ENCODE measurements at regions not wholly inside any gene's neighbourhood (a gene's known extent, or its start where the extent isn't known, plus 50 kb on each side); places are given as distances from the start of the nearest gene placed in this dataset.
"Not testable (repeated sequence)": the region's sequence is repeated elsewhere in the genome, so short reads cannot be mapped to it uniquely, and the experiment has no call there.

DNA sequence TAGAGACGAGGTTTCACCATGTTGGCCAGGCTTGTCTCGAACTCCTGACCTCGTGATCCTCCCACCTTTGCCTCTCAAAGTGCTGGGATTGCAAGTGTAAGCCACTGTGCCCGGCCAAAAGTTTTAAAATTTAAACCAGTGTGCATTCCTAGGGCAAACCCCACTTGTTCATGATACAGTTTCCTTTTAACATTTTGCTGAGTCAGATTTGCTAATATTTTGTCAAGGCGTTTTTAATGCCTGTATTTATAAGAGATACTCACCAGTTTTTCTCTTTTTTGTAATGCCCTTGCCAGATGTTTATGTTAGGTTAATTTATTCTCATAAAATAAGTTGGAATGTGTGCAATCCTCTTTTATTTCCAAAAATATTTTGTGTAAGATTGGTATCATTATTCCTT, 927.4 kb downstream of the DNAJB9 start:
- DNase-seq = no peak

DNA sequence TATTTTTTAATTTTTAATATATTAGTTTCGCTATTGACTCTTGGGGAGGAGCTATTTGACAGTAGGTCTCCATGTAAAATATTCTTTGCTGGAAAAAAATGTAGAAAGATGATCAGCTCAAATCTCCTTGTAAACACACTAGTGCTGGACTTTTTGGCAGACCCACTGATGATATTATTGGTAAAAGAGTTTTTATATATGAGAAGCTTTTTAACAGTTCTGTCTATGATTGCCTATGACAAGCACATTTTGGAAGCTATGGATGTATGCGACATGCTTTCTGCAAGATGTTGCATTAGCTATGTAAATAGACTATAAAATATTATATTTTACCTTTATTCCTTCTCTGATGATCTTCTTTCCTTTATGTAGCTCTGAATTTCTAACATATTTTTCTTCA, 928.5 kb downstream of the DNAJB9 start:
- no peak for DNase-seq

DNA sequence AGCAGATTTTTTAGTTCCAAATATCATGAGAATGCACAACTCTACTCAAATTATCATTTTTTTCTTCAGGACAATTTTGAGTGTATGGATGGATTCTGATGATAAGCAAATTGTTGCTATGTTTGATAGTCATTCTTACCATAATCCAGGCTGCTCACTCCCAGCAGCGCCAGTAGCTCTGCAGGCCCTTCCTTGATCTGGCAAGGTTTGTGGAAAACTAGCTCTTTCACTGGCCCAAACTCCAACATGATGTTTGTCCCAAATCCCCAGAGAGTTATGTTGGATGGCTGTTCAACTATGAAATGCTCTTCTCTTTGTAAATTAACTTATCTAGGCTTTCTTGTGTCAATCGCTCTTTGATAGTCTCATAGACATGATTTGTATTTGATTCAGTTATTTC, 933.7 kb downstream of the DNAJB9 start:
- no peak for DNase-seq

DNA sequence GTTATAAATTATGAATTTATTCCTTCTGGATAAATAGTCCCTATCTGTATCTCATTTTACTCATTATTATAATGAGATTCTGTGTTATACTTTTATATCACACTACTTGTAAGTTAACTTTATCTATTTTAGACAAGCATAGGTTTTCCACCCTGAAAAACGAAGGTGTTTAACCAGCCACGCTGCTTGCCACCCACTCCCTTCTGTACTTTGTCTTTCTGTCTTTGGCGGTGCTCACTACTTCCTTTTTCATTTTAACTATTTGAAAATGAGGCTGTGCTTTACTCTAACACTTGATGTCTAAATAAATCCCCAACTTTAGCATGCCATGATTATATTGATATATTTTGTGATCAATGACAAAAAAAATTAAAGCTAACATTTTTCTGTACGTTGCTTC, 952.9 kb downstream of the DNAJB9 start:
- DNase-seq = no peak

DNA sequence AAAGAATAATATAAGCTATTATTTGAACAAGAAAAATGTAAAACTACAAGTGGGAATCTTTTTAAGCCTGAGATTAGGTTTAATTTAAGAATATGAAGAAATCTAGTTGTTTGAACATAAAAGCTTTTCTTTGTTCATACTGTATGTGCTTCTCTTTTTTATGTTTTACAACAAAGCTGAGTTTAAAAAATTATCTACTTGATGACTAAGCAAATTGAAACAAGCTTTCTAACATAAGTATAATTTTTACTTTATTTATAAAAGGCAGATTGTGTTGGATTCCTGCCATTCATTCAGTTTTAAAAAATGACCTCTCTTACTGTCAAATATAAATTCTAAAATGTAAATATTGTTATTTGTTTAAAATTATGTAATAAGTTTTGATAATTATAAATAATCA, 958.2 kb downstream of the DNAJB9 start:
- no peak for DNase-seq

DNA sequence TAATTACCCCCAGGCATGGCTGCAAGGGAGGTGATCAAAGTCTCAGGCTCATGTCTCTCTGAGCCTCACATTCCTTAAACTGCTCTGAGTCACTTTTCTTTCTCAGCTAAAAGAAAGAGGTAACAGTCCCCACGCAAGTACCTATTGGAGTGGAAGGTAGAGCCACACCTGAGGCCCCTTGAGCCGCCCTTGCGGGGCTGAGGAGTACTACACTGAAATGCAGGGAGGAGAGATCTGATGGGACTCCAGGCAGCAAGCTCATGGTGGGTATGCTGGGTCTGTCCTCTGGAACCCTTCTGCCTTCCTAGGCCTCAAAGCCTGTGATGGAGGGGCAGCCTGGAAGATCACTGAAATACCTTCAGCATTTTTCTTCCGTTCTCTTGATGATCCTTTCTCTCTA, 960.0 kb downstream of the DNAJB9 start:
- no peak for DNase-seq

DNA sequence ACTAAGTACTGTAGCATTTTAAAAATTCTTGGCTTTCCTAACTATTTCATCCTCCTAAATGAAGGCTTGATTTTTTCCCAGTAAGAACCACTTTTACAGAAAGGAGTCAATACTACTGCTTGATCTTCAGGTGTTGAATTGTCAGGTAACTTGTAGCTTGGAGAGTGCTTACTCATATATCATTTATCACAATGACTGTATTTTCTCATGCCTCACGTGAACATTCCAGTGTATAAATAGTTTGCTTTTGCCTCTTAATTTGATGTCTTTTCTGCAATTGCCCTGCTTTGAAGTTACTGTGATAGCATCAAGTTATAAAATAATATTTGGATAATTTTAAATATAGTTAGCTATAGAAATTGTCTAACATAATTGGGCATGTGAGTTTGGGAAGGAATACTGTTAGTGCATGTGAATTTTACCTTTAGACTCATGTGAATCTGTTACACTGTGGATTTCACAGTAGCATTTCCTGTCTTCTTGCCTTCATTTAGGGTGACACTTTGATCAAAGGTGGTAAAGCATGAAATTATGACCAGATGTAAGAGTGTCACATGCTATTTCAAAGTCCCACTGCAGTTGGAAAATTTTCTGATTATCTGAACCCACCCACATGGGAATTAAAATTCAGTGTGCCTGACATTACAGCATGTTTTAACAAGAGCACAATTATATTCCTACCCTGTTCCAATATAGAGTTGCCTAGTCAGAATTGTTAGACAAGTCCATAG, 962.8 kb downstream of the DNAJB9 start:
- DNase-seq = no peak

DNA sequence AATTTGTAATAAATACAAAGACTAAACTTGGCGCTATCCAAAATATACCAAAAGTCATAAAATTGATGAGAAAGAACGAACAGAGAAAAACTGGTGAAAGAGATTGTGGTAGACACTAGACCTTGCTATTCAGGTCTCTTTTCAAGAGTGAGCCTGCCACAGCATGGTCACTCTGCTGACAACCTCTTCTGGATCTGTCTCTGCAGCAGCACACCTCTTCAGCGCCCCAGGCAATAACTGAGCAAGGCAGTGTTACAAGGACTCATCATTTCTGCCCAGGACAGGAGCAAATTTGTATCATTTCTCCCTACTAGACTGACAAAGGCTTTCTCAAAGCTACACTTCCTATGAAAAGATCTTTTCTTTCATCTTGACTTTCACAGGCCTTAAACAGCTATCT, 976.0 kb downstream of the DNAJB9 start:
- no peak for DNase-seq

DNA sequence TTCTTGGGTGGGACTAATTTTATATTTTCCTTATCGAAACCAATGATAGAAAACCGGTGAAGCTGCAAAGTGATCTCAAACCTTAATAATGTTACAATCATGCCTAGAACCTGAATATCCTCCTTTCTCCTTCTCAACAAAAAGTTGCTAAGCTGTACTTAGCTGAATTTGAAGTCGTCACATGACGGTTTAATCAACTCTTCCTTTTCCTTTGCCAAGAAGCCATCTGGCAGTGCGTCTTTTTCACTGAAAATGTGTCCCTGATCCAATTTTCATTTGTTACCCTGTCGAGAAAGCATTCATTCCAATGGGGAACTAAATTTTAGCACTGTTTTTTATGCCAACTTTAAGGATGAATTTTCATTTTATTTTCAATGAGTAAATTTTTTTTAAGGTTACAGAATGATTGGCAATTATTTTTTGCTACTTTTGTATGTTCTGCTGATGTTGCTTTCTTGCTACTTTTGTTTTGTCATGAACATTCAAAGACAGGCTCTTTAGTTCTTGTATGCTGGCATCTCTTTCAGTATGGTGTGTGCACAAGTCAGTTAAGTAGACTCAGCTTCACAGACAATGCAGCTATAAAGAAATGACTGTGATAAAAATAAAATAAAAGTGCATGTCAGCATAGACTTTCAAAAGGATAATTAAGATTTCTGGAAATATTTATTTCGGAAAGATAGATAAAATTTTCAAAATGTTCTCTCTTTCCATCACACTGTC, 980.0 kb downstream of the DNAJB9 start:
- DNase-seq = no peak

DNA sequence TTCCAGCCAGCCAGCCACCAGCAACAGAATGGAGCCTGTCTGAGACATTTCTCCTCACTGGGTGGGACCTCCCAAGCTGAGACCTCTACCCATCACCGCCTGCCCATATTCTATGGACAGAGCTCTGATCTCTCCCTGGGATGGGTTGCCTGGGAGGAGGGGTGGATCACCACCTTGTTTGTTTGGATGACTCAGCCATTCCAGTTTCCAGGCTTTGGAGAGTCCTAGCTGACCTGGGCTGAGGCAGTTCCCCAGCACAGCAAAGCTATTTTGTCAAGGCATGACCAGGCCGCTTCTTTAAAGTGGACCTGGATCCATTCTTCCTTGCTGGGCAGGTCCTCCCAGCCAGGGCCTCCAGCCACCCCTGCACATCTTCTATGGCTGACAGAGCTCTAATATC, 982.3 kb downstream of the DNAJB9 start:
- DNase-seq = no peak

DNA sequence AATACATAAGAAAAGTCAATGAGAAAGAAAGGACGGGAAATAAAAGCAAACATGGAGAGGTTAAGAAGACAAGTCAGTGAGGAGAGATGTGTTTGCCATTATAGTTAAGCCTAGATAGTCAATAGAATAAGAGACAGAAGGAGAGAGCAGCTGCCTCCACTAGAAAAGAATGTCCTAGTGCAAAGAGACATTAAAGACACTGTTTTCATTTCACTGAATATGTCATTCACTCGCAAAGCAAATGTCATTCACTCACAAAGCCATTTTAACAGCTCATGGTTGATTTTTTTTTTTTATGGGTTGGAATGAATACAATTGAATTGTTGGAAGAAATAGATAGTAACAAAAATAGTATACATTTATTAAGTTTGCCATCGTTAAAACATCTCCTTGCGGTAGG, 1007.6 kb downstream of the DNAJB9 start:
- DNase-seq = no peak

DNA sequence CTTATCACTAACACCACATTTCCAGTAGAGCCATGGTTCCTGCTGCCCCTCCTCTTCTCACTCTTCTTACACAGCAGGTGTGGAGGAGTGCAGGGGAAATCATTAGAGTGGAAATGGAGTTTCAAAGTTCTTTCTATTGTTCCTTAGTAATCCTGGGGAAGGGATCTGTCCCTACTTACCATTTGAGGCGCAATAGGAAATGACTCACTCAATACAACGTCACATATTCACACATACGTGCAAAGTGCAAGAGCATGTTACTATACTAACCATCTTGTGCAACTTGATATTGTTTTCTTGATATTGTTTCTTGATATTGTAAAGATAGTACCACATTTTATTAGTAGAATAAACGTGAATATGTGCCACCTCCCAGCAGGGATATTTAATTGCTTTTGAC, 1010.2 kb downstream of the DNAJB9 start:
- no peak for DNase-seq

DNA sequence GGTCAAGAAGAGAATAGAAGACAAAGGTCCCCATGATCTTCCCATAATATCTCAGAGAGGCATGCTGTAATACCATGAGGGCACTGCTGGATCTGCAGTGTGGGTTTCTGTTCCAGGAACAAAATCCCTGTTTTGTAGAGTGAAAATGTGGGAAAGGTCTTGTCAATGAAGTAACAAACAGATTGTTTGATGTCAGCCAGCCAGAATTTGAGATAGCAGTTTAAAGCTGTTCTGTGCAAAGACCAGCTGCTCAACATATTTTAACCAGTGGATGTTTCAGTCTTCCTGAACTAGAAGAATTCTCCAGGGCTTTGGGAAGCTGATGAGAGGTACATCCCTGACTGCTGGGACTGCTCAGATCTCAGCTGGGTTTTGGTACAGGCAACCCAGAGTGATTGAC, 1012.5 kb downstream of the DNAJB9 start:
- DNase-seq = no peak

DNA sequence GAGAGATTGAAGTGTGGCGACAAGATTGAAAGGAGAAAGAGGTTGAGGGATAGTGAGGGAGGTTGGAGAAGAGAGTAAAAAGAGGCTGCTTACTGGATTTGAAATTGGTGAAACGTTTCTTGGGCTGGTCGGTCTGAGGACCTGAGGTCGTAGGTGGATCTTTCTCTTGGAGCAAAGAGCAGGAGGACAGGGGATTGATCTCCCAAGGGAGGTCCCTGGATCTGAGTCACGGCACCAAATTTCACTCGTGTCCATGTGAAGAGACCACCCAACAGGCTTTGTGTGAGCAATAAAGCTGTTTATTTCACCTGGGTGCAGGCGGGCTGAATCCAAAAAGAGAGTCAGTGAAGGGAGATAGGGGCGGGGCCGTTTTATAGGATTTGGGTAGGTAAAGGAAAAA, 1027.3 kb downstream of the DNAJB9 start:
- not testable (repeated sequence) for DNase-seq

DNA sequence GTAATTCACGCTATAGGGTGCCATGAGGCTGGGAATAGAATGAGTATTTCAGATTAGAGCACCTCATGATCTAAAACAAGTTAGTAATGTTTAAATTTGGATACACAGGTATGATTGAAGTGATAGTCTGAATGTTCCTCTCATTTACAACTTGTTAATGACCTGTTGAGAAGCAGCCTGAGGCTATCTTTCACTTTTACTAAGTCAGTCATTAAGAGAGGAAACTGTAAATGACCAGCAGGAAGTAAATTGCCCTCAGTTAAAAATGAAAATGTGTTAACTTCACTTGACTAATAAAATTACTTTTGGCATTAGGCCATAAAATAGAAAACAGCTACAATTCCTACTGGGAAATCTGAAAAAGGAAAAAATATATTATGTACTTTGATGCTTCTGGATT, 1042.0 kb downstream of the DNAJB9 start:
- DNase-seq = no peak

DNA sequence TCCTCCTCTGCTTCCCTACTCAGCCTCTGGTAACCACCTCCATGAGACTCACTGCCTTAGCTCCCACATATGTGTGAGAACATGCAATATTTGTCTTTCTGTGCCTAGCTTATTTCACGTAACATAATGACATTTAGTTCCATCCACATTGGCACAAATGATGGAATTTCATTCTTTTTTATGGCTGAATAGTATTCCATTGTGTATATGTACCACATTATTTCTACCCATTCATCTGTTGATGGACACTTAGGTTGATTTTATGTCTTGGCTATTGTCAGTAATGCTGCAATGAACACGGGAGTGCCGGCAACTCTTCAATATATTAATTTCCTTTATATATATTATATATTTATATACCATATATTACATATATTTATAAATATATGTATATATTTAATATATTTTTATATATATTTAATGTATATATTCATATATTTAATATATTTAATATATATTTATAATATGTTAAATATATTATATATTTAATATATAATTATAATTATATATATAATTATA, 1046.9 kb downstream of the DNAJB9 start:
- no peak for DNase-seq

DNA sequence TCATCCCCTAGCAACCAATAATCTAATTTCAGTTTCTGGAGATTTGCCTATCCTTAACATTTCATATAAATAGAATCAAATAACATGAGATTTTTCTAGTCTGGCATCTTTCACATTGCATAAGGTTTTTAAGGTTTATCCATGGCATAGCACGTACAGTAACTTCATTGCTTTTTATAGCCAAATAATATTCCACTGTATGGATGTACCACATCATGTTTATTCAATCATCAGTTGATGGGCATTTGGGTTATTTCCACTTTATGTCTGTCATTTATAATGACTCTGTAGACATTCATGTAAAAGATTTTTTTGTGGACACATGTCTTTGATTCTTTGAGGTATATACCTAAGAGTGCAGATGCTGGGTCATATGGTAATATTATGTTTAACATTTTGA, 1052.6 kb downstream of the DNAJB9 start:
- no peak for DNase-seq

DNA sequence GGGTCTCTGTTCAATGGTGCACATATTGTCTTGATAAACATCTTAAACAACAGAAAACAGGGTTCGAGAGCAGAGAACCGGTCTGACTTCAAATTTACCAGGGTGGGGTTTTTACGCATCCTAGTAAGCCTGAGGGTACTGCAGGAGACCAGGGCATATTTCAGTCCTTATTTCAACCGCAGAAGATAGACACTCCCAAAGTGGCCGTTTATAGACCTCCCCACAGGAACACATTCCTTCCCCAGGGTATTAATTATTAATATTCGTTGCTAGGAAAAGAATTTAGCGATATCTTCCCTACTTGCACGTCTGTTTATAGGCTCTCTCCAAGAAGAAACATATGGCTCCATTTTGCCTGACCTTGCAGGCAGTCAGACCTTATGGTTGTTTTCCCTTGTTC, 1063.2 kb downstream of the DNAJB9 start:
- not testable (repeated sequence) for DNase-seq

DNA sequence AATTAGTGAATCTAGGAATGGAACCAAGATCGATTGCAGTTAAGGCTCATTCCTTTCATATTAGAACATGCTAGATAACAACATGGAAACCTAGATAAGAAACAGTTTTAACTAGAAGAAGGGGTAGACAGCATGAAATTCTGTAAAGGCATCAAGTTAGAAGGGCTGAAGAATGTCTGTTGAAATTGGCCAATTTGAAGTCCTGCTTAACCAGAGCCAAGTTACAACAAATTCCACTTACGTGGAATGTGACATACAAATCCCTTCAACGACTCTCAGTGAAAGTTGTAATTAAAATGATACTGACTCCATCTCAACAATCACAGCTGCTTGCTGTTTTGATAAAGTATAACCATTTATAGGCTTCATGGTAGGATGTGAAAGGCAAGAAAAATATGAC, 1065.7 kb downstream of the DNAJB9 start:
- no peak for DNase-seq

DNA sequence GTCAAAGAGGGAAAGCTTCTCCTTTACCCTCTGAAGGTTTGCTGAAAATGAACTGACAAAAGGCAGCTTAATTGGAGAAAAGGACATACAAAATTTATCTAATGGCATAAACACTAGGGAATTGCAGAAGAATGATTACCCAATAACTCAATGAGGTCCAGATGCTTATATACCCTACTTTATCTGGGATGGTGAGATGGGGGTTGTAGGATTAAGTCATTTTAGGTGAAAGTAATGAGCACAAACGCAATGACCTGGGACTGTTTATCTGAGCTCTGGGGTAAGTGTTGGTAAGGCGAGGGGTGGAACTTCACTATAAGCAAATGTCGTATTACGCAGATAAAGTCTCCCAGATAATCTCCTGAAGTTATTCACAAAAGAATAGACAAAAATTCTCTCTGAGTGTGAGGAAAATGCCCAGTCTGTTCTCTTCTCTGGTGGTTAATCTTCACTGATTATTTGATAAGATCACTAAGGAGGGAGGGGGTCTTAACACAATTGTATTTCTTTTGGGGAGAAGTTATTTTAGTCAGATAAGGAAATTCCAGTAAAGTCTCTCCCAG, 1067.8 kb downstream of the DNAJB9 start:
- no peak for DNase-seq

DNA sequence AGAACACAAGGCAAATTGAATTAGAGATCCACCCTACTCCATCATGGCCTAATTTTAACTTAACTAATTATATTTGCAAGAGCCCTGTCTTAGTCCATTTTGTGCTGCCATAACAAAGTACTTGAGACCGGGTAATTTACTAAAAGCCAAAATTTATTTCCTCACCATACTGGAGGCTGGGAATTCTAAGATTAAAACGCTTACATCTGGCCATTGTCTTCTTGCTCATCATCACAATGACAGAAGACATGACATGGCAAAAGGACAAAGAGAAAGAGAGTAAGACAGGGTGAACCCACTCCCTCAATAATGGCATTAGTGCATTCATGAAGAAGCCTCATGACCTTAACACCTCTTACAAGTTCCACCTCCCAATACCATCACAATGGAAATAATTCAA, 1068.6 kb downstream of the DNAJB9 start:
- DNase-seq = no peak

DNA sequence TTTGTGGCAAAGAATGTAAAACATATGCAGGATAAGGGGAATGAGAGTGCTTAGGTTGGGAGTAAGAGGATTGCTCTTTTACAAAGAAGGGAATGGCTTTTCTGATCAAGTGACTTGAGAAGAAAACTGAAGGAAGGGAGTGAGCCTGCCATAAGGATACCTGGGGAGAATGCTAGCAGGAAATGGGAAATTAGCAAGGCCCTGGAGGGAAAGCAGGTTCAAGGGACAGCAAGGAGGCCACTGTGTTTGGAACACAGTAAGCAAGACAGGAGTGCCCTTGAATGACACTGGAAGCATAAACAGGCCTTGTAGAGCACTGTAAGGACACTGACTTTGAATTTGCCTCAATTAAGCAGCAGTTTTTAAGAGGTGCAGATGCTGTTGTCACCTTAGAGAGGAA, 1069.9 kb downstream of the DNAJB9 start:
- DNase-seq = no peak

DNA sequence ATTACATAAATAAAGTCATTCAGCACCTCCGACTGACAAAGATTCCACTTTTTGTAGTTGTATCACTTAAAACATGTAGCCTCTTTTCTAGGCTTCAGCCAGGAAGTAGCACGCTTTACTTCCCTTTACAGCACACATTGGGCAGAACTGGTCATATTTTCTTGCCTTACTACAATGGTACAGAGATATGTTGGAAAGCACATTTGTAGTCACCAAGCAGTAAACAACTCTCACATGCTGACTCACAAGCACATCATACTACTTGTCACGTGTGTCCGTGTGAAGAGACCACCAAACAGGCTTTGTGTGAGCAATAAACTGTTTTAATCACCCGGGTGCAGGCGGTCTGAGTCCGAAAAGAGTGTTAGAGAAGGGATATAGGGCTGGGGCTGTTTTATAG, 1071.8 kb downstream of the DNAJB9 start:
- DNase-seq = no peak

DNA sequence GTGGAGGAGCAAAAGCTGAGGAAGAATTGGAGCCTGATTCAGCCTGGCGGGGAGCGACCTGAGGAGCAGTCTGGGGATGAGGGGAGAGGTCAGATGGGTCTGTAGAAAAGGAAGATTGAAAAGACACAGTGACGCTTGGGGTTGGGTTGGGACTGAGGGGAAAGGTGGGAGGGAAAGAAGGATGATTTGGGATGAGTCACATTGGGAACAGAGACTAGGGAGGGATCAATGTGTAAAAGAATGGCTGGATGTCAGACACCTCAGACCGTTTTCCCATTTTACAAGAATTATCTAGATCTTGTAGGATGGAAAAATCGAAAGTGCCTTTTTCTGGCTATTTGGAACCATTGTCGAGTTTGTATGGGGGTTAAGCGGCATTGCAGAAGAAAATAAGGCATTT, 1076.5 kb downstream of the DNAJB9 start:
- DNase-seq = no peak
